HepG2 (cell line): ENCODE measurements at regions not wholly inside any gene's neighbourhood (a gene's known extent, or its start where the extent isn't known, plus 50 kb on each side); places are given as distances from the start of the nearest gene placed in this dataset.

Experiments used
- ATAC-seq: fragments of 200-7000 bp; cut with Tn5 transposase; 3 replicates; pipeline ENCODE4 v1.9.1; 2020; ENCODE audit warnings: mild to moderate bottlenecking, moderate library complexity
- BruUV-seq: library from RNA; stranded (reverse); fragments of 400-500 nt; replicated peaks from 2 replicates; lab custom pipeline; 2021; lab: Mats Ljungman, UMichigan
- CTCF ChIA-PET: fragments of 300-600 bp; formaldehyde crosslinking; extraction: SDS; loops from one replicate; lab custom pipeline; 2021; ENCODE audit warnings: low total read pairs, inconsistent platforms, low intra/inter-chr PET ratio; lab: Yijun Ruan, JAX
- POLR2A ChIA-PET: fragments of 350-600 bp; sonication (Branson Sonifier 250); formaldehyde crosslinking; loops from one replicate; lab custom pipeline; 2020; ENCODE audit warnings: antibody characterized with exemption, inconsistent platforms; lab: Yijun Ruan, JAX
- DNase-seq: peaks from one replicate; pipeline ENCODE4 v3.0.0-alpha.2; 2015; ENCODE audit warnings: low spot score
- FAIRE-seq: peaks from 3 replicates; lab custom pipeline; 2011; peaks lifted over from hg19 to GRCh38; lab: Jason Lieb, UNC
- H2AFZ ChIP-seq: one replicate; pipeline ENCODE4 v1.6.1; 2011; ENCODE audit warnings: low read length, inconsistent platforms
- H3K27ac ChIP-seq: fragments of 300-600 bp; 3 replicates; pipeline ENCODE4 v1.8.0; 2011; ENCODE audit warnings: mixed run types, mild to moderate bottlenecking, mixed read lengths, low read length, inconsistent platforms; ENCODE audit not compliant: insufficient read depth; ENCODE audit errors: extremely low read length
- H3K27me3 ChIP-seq, 2 experiments: fragments of 200-600 bp in 1 of 2; 2 replicates in 1 of 2; 3 replicates in 1 of 2; pipeline versions ENCODE4 v1.6.0 to v1.8.0; 2011; ENCODE audit warnings: low read length in 2 of 2, mild to moderate bottlenecking in 2 of 2, moderate library complexity in 2 of 2, inconsistent platforms in 1 of 2; ENCODE audit not compliant: insufficient read depth in 2 of 2, control insufficient read depth in 1 of 2
- H3K36me3 ChIP-seq, 2 experiments: fragments of 200-600 bp in 1 of 2; replicated peaks in 1 of 2; 2 replicates in 1 of 2; 3 replicates in 1 of 2; pipeline versions ENCODE4 v1.5.1 to v1.8.0; 2011; ENCODE audit warnings: low read length in 2 of 2, inconsistent platforms in 1 of 2; ENCODE audit not compliant: insufficient read depth in 2 of 2, control insufficient read depth in 1 of 2
- H3K4me1 ChIP-seq: 2 replicates; pipeline ENCODE4 v1.5.1; 2012; ENCODE audit warnings: low read length, inconsistent platforms; ENCODE audit not compliant: insufficient read depth
- H3K4me2 ChIP-seq: 2 replicates; pipeline ENCODE4 v1.6.0; 2011; ENCODE audit warnings: low read depth, low read length, inconsistent platforms
- H3K4me3 ChIP-seq, 3 experiments: fragments of 200-600 bp in 1 of 3; sonication (generic), shearing (Covaris generic) in 1 of 3; replicated peaks in 1 of 3; 2 replicates each; pipeline ENCODE4 v1.5.1; 2011 to 2016; ENCODE audit warnings: low read length in 3 of 3, inconsistent platforms in 2 of 3, low read depth in 2 of 3, mild to moderate bottlenecking in 2 of 3, control low read depth in 1 of 3, mixed read lengths in 1 of 3; ENCODE audit not compliant: insufficient read depth in 1 of 3
- H3K79me2 ChIP-seq: one replicate; pipeline ENCODE4 v1.6.1; 2011; ENCODE audit warnings: low read length, inconsistent platforms; ENCODE audit not compliant: insufficient read depth
- H3K9ac ChIP-seq: 2 replicates; pipeline ENCODE4 v1.6.0; 2011; ENCODE audit warnings: mild to moderate bottlenecking, low read depth, low read length, inconsistent platforms; ENCODE audit not compliant: insufficient read depth
- H3K9me3 ChIP-seq: 2 replicates; pipeline ENCODE4 v1.5.1; 2012; ENCODE audit warnings: mild to moderate bottlenecking, low read length
- H4K20me1 ChIP-seq: 2 replicates; pipeline ENCODE4 v1.6.0; 2011; ENCODE audit warnings: inconsistent platforms, mild to moderate bottlenecking, low read length, moderate library complexity; ENCODE audit not compliant: insufficient read depth
- ATF5 ChIP-seq: sonication (generic); formaldehyde crosslinking; IDR thresholded peaks from 2 replicates; pipeline ENCODE4 v1.4.0; 2020; ENCODE audit warnings: mild to moderate bottlenecking, low read depth, missing genetic modification reagents
- CSRNP2 ChIP-seq: sonication (generic); formaldehyde crosslinking; conservative IDR thresholded peaks from 2 replicates; pipeline ENCODE4 v1.8.0; 2022; ENCODE audit warnings: low read depth, missing genetic modification reagents
- FOXK1 ChIP-seq: sonication (generic); formaldehyde crosslinking; IDR thresholded peaks from 2 replicates; pipeline ENCODE4 v1.4.0; 2020; ENCODE audit warnings: low read depth, missing genetic modification reagents, borderline replicate concordance
- HINFP ChIP-seq: sonication (generic); formaldehyde crosslinking; IDR thresholded peaks from 2 replicates; pipeline ENCODE4 v1.4.0; 2020; ENCODE audit warnings: low read depth, mild to moderate bottlenecking, missing genetic modification reagents
- MYPOP ChIP-seq: sonication (generic); formaldehyde crosslinking; IDR thresholded peaks from 2 replicates; pipeline ENCODE4 v1.8.1; 2023; ENCODE audit warnings: mild to moderate bottlenecking, moderate library complexity, missing genetic modification reagents
- PBX2 ChIP-seq: IDR thresholded peaks from 2 replicates; pipeline ENCODE4 v1.6.1; 2016; ENCODE audit warnings: control low read depth
- POGK ChIP-seq: sonication (generic); formaldehyde crosslinking; conservative IDR thresholded peaks from 2 replicates; pipeline ENCODE4 v1.8.0; 2022; ENCODE audit warnings: mild to moderate bottlenecking, moderate library complexity, missing genetic modification reagents
- WGBS: methylation state at CpG from one replicate; pipeline ENCODE4 v1.1.6; 2017; ENCODE audit warnings: low lambda C conversion rate; 5-methylcytosine and 5-hydroxymethylcytosine counted together
- in situ Hi-C: cut with HindIII; loops from 2 replicates; pipeline ENCODE4 v1.10.0; 2017; ENCODE audit warnings: low pct_unique_long_range_greater_than_20kb; ENCODE audit not compliant: extremely low pct_ligation_motif_present
- intact Hi-C: fragments of 100-400 bp; cut with micrococcal nuclease; formaldehyde crosslinking; loops from one replicate; pipeline ENCODE4 v1.10.0; 2022; ENCODE audit not compliant: unreplicated experiment

- in situ Hi-C loops (no loop called here), intact Hi-C loops (no loop called here)
- TF ChIP-seq MYPOP = no peak
- TF ChIP-seq ATF5 (CRISPR knock-in tag) = no peak
- TF ChIP-seq HINFP (CRISPR knock-in tag) = no peak
- TF ChIP-seq CSRNP2 (CRISPR knock-in tag) = no peak
- no peak for TF ChIP-seq POGK (CRISPR knock-in tag)
- no peak for TF ChIP-seq PBX2
- TF ChIP-seq FOXK1 (CRISPR knock-in tag) = no peak
- Histone ChIP-seq H3K4me2 (no peak overlapping the region), H2AFZ (no peak overlapping the region), H4K20me1 (no peaks in the 10 kb centered on the region), H3K36me3 (no peaks in the 10 kb centered on the region), H3K27me3 (peaks cover 3 to 28% of the 10 kb centered on the region in 2 experiments; a peak in 3 of 5 replicates), H3K9ac (no peak overlapping the region), H3K79me2 (no peaks in the 10 kb centered on the region), H3K27ac (no peak overlapping the region), H3K9me3 (peaks cover 6% of the 10 kb centered on the region; the same call in 1 of the 2 replicates), H3K4me1 (peaks cover 19% of the 10 kb centered on the region), H3K4me3 (no peak overlapping the region)
- DNase-seq (no peak), ATAC-seq (peak; percentile 49), FAIRE-seq (no peak)
- ChIA-PET POLR2A (no interaction called here), CTCF (no interaction called here)
- 57% methylated on average over 7 of the region's 24 CpGs for WGBS
- no TSS peak for BruUV-seq
These were observed 66.9 kb downstream of the FOXL3 start for GRCh38 chr7:356691-357462.
